RKO (cell line): ENCODE measurements at regions not wholly inside any gene's neighbourhood (a gene's known extent, or its start where the extent isn't known, plus 50 kb on each side); places are given as distances from the start of the nearest gene placed in this dataset.
A peak's percentile ranks its signal among the peaks of the same experiment; 100 is the strongest.

Source experiments
- DNase-seq: peaks from one replicate; pipeline ENCODE4 v3.0.0-alpha.2; 2016; ENCODE audit warnings: low spot score

DNA sequence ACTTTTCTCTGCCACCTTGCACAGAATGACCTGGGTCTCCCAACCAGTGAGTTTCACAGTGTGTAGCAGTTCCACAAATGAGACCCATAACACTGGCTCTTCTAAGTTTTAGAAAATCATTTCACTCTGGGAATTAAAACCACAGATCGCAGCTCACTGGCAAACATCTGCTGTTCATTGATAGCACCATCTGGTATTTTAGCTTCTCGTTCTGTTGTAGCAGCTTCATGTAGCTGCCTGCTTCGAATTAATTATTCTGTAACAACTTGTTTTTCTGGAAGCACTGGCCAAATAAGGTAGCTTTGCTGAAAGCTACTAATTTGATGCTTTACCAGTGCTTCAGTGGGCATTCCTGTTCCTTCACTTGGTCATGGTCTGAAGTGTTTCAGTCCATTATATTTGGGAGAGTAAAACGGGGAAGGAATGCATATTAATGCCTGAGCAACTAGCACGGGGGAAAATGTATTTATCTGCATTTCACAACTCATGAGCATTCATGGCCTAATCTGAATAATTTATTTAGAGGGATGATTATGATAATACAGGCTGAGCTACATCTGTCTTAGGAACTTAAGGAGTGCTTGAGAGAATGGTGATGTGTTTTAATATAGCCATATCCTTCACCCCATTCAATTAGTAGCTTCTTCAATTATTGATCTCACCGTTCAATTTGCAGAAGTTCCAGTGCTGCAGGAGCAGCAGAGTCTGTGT lies 447.4 kb downstream of the XPNPEP1 start:
- DNase-seq: no peak

DNA sequence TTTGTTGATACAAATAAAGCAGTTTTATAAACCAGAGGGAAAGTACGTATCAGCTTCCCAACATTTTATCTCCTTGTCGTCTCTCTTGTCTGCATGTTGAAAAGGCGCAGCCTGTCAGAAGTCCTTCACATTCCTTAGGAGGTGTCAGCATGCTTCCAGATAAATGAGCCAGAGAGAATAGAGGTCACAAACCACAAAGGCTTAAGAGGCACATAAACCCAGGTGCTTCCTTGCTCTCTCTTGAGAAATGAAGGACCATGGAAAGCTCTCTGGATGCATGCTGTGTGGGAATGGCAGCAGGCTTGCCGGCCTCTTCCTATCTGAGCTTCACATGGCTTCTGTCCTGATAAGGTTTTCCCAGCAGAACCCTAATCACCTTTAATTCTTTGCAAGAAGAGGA lies 448.5 kb downstream of the XPNPEP1 start:
- DNase-seq: no peak

DNA sequence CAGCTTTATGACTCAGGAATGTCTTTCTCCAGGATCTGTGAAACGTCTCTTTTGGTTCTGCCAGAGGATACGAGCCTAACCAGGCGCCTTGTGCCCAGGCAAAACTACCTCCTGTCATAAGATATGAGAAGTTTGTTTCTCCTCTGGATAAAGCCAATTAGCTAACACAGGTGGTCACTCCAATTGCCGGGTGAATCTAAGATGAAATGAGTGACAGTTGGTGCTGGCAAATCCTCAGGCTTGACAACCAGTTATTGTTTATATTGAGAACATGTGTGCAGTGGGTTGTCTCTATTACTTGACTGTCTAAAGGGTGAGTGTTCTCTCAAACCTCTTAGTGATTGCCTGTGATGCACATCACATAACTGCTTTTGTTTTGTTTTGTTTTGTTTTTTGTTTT lies 449.1 kb downstream of the XPNPEP1 start:
- DNase-seq: no peak

DNA sequence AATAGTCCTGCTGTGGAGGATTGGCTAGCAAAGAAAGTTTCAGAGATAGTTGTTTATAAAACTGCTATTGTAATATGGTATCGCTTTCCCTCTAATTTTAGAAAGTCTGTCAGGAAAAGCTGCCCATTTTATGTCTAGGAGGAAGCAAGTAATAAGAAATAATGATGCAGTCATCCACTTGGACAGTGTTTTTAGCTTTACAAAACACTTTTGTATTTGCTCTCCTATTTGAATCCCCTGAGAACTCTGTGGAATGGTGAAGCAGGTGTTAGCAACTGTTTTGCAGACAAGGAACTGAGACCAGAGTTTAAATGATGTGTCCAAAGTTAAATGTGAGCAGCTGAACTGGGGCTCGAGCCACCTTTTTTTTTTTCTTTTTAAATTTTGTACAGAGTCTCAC lies 455.8 kb downstream of the XPNPEP1 start:
- no peak for DNase-seq

DNA sequence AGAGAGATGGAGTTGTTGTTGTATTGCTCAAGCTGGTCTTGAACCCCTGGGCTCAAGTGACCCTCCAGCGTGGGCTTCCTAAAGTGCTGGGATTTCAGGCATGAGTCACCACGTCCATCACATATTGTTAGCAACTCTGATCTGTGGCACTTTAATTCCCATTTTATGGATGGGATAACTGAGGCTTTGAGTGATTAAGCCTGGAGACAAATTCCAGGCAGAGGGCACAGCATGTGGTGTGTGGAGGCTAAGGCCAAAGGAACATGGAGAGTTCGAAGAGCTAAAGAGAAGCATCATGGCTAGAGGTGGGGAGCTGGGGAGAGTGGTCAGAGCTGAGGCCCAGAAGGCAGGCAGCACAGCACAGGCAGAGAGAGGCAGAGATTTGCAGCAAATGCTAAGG lies 458.4 kb downstream of the XPNPEP1 start:
- DNase-seq: no peak

DNA sequence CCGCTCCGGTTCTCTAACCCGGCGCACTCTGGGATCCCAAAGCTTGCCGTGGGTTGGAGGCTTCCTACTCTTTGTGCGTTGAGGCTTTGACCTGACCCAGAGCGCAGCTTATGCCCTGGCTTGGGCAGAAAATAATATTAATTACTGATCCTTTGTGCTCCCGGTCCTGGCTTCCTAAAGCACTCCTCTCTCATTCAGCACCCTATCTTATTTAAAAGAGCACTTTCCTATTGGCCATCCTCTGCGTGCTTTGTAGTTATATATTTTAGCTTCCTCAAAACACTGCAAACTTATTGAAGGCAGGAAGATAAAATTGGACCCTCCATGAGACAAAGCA lies 466.0 kb downstream of the XPNPEP1 start:
- DNase-seq: no peak

DNA sequence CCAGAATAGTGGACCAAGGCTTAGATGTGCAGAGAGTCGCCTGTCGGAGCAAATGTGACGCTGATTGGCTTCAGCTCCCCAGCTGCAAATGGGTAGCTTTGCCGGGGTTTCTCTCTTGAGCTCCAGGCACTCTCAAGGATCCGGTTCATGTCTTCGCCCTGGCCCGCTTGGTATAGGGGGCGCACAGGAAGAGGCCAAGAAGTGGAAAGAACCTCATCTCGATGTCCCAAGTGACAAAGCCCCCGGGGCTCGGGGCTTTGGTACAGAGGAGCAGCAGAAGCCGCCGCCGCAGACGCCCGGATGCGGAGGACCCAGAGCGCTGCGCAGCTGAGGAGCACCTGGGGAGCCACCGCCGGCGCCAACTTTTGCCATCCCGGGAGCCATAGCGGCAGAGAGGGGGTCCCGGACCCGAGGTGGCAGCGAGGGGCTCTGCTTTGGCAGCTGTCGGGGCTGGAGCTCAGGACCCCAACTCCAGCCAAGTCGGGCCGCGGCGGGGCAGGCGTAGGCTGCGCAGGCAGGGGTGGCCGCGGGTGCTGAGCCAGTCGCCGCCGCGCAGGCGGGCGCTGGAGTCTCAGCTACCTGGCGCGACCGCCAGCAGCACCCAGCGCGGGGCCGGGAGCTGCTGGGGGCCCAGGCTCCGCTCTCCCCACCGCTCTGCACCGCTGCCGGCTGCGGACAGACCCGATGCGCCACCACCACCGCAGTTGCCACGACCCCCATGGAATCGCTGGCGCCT lies 466.6 kb downstream of the XPNPEP1 start:
- DNase-seq: no peak

DNA sequence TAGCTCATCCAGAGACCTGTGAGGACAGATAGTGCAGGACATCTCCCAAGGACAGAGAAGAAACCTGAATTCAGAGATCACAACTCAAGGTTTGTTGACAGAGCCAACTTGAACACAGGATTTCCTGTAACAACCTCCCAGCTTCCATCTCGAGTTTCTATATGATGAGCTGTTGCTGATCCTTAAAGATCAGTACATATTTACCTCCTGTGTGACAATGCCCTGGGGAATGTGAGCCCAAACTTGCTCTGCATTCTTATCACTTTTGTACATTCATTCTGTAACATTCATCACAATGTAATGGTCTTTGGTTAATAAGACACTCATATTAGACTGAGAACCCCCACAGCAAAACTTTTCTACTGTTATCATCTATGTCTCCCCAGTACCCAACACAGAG lies 468.6 kb downstream of the XPNPEP1 start:
- DNase-seq: no peak

DNA sequence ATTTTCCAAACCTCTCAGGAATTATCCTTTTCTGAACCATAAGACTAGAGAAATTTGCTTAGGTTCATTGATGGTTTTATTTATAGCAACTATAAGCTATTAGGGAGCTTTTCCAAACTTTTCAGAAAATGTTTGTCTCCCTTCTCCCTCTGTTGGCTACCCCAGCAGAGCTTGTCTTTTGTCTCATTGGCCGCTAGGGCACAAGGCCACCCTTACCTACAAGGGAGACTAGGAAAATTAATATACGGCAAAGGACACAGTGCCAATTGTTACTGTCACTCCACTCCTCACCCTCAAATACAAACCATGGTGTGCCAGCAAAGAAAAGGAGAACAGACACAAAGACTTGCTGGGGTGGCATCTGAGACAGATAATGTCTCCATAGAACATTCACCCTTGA lies 471.4 kb downstream of the XPNPEP1 start:
- no peak for DNase-seq

DNA sequence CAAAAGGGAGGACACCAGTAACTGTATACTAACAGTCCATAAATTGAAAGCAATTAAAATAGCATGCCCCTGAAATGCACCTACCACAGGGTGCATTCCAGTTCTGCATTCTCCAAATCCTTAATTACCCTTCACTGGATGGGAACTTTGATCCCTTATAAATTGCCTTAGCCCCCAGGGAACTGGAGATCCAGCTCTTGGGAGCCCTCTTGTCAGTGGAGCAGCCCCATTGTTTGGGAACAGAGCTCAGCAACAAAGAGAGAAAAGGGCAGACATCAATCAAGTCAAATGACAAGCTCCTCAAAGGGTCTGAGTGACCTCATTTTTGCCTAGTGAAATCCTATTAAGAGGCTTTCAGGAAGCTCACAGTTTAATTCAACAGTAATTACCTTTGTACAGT lies 472.6 kb downstream of the XPNPEP1 start:
- no peak for DNase-seq

DNA sequence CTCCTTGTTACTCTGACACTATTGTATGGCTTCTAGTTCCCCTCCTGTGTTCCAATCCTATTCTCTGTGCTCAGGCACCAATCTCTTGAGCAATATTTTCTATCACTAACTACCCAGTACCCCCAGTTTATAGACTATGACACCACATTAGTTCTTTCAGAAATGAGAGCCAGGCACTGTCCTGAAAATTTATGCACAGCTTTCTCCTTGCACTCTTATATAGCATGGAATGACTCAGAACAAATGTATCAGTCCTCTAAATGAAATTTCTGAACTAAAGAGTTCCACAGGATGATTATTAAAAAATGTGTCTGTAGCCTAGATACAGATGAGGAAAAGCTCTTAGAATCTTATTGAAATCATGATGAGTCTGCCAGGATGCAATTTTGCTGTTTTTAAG lies 489.9 kb downstream of the XPNPEP1 start:
- DNase-seq: no peak

DNA sequence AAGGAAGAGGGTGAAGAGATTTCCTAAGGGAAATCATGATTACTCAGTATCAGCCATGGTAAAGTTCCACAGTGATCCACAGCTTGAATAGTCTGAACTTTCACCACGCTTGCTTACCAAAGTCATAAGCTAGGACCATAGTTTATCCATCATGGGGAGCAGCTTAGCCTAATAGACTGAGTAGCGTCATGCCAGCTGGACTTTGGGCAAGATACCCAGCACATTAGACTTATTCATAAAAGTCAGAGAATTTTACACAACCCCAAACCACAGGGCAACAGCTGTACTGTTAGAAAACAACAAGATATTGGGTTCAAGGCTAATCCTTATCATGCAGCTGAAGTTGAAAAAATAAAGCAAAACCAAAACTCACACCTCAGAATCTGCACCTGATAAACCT lies 491.0 kb downstream of the XPNPEP1 start:
- no peak for DNase-seq

DNA sequence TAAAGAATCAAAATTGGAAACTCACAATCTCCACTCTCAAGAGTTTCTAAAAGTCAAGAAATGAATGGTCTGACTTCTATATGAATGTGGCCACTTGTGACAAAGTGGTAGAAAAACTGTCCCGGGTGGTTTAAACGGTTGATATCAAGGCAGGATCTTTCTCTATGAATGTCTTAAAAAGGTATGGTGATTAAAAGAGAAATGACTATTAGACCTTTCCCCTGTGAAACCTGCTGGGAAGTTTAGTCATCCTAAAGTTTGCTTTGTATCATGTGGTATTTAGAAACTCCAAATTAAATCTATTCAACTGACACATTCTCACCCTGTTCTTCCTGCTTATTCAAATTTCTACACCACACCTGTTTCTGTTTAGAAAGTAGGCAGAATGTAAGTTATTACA lies 492.5 kb downstream of the XPNPEP1 start:
- DNase-seq: no peak

DNA sequence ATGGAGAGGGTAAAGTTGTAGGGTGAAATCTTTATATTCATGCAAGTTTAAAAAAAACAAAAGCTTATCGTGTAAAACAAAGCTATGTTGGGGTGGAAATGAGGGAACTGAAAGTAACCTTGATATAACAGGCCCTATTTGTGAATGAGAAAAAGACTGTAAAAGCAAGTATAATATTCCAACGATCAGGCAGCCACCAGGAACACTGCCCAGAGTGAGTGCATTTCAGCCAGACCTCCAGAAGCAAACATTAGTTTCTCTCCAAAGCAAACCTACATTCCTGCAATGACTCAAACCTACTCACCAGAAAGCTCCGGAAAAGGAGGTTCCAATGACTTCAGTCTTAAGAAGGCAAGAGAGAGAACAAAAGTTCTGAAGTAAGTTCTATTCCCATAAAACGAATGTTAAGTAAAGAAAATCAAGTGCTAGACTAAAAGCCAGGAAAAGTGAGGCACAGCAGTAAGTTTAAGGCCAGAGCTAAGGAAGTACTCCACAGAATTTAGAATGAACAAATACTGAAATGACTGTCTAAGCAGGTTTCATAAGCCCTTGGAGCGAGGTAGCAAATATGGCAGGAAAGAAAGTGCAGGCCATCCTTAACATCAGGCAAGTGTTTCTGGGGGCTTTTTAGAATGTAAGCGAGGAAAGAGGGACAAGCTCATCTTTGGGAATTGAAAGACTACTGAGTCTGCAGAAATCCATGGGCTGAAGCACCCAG lies 493.1 kb downstream of the XPNPEP1 start:
- DNase-seq: peak; percentile 44

DNA sequence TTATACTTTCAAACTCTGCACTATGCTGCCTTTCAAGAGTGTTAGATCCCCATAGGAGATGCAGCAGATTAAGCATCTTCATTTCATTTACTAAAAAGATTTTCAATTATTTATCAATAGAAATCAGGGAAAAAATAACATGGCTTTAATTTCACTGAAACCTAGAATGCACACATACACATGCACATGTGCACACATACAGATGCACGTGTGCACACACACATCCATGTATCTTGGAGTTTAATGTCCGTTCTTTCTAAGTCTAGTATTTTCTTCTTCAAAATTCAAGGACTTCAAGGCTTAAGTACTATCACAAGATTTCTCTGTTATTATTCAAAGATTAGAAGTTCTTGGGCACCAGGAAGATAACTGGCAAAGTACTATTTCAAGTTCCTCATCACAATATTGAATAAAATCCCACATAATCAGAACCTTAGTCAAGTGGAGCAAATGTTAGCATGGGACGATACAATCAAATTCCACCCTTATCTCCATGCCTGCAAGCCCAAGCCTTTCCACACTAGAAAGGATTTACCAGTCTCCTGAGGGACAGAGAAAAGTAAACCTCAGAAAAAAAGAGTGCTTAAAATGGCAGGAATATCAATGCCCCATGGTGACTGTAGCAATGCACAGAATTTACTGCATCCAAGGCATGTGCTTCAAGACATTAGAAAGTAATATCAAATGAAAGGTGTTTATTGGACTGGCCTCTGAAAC lies 494.4 kb downstream of the XPNPEP1 start:
- no peak for DNase-seq

DNA sequence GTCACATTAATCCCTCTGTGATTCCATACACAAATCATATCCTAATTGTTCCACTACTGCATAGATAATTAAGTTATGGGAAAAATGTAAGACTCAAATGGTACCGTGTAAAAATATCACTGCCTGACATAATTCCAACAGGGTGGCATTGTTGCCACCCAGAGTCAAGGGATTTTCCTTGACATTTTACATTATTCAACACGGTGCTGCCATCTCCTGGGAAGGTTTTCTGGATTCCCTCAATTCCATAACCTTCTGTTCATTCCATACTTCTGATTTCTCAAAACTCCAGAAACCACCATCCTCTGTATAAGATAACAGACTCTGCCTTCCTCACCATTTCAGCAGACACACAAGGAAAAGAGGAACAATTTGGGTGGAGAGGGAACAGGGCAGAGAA lies 495.9 kb downstream of the XPNPEP1 start:
- no peak for DNase-seq

DNA sequence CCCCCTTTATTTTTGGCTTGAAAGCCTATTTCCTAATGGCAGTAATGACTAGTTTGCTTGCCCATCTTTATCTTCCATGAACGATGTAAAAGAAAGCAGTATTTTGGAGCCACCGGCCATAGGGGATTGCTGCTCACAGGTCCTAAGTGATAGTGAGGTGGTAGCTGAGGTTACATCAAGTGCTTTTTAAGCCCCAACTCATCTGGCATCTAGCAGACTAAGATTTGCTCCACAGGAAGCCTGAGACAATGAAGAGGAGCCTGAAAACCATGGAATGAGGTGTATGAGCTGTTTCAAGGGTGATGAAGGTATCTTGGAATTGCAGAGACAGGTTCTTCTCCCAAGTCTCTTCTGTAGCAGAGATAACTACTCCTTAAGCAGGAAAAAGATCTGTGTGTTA lies 496.3 kb downstream of the XPNPEP1 start:
- DNase-seq: no peak

DNA sequence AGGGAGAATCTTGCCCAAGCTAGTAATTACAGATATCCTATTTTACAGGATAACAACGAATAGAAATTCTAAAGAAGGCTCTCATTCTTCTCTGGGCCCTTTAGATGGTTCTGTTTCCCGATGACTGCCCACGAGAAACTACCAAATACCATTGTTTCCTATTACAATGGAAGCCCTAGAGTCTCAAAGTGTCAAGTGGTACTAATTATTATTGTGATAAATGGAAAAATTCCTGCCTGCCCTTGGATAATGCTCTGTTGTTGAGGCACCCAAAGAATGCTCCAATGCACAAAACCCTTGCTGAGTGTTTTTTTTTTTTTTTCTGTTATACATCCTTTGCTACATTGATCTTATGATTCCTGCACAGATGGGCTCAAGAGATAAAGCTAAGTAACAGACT lies 504.5 kb downstream of the XPNPEP1 start:
- no peak for DNase-seq

DNA sequence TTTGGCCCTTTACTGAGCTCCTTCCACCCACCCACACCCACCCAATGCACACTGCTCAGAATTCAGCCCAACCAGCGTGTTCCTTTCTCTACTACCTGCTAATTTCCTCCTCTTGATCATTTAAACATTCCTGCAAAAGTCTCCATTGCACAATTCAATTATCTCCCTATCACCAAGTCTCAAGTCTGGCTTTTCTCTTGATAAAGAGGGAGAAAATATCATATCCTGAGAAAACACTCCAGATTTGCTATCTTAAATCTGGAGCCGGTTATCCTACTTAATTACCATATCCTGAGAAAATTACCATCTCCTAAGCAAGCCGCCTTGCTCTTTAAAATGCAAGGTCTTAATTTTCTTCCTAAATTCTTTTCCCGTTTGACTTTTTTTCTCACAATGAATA lies 505.5 kb downstream of the XPNPEP1 start:
- no peak for DNase-seq

DNA sequence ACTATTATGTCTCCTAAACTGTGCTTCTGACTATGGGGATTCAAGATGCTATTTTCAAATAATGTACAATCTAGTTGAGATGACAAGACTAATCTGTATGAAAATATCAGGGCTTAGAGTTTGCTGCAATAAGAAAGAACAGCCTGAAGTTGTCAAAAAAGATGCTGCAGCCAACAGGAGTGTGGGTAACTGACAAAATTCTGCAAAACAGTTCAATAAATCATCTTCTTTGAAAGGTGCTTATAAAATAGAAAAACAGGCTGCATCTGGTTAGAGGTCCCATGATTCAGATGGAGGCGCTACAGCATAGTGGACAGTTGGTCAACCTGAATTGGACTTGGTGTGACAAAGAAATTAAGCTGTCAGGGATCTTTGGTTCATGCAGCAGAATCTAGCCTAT lies 511.0 kb downstream of the XPNPEP1 start:
- DNase-seq: no peak

DNA sequence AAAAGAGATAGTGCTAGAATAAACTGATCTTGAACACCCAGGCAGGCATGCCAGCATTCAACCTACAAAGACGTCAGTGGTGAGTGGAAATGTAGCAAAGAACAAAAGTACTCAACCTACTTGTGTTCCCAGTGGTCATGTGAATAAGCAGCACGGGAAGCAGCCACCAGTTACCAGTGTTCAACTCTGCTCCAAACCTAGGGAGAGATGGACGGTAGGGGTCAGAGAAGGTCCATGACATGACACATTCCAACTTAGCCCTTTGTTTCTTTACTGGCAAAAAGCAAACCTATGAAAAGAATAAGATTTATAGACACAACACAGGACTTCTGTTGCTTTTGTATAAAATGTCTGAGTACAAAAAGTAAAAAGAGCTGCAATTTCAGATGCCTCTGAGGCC lies 511.4 kb downstream of the XPNPEP1 start:
- no peak for DNase-seq

DNA sequence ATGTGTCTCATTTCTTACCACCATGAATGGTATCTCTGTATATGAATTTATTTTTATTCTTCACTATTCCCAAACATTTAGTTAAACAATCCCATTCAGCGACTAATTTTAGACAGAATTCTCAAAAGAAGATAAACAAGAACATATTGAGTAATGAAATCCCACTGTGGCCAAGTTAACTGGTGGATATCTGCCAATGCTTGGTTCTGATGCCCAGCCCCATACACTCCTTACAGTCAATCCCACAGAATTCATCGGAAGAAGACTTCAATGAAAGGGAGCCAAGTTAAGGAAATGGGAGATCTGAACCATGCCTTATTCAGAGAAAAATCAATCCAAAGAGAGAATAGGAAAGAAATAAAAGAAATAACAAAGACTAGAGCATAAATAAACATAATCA lies 518.0 kb downstream of the XPNPEP1 start:
- no peak for DNase-seq

DNA sequence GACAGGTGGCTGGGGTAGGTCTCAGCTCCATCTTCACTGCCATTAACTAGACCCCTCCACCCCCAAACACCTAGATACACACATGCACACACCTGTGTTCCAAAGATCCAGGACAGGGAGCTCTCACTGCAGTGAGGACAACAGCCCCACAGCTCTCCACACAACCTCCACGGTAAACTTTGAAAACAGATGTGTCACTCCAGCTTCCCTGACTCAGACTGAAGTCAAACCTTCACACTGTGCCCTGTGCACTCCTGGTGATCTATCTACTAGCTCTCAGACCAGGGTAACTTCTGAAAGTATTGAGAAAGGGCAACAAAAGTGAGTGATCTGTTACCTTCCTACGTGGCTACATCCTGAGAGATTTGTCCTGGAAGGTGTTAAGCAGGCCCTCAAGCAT lies 519.8 kb downstream of the XPNPEP1 start:
- DNase-seq: no peak
